ENCODE measurements at regions not wholly inside any gene's neighbourhood (a gene's known extent, or its start where the extent isn't known, plus 50 kb on each side); places are given as distances from the start of the nearest gene placed in this dataset.

DNA sequence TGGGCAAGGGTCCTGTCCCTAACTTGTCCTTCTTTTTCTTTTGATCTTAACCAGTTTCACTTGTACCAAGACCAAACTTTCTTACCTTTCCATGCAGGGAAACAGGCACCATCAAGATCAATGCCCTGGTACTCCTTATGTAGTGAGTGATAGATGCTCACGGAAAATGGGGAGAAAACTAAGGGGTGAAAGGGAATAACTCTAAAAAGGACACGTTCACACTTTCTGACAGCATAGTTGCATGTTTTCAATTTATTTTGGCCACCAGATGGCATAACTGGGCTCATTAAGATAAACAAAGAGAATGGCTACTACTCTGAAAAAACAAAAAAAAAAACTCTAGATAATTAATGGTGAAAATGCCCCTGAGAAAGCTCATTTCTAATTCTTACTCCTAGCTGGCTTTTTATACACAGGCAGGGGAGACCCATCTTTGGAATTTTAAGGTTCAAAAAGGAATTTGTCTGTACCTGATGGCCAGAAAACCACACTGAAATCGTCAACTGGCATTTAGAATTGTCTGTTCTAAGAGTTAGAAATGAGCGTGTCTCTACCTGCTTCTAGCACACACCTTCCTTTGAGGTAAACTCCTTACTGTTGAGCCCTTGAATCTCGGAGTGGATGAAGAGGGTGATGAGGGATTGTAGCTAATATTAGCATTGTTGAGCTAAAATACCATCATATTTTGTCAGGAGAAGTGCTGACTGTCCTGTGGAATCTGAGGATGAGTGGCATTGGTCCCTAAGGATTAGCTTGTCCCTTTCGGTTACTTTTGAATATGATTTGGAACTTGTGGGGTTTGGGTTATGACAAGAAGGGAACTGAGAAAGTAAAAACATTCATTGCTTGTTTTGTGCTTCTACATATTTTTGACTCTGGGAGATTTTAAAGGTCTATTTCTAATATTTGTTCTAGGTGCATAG is 62.2 kb upstream of the DDR1 start:
- 33% methylated on average over 6 of the region's 6 CpGs for WGBS (ENCODE audit: insufficient coverage, low coverage, low lambda C conversion rate, missing lambda C conversion rate)
- DNase-seq = no peak

DNA sequence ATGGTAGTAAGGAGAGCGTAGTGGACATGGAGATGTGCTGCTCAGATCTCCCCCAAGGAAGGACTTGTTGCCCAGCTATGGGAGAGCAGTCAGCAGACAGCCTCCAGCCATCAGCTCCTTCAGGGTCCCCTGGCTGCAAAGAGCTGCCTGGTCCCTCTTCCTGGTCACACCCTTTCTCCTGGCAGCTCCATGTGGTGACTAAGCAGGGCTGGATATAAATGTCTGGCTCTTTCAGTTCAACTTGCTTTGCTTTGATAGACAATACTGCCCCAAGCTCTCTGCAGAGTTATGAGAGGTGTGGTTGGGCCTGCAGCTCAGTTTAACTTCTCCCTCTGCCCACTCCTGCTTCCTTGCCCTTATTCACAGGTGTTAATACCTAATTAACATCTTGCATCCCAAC is 64.1 kb upstream of the DDR1 start:
- Histone ChIP-seq H3K9me3 (no peaks in the 10 kb centered on the region), H3K4me1 (peaks cover 0 to 5% (median 0%) of the 10 kb centered on the region in 4 donors), H3K4me3 (no peak overlapping the region), H3K36me3 (no peaks in the 10 kb centered on the region), H3K27ac (no peak overlapping the region), H3K27me3 (no peaks in the 10 kb centered on the region)
- DNase-seq (no peak), ATAC-seq (peak; percentile 11 to 71 (median 34))
- no peak for TF ChIP-seq POLR2A (IDR thresholded peaks at IDR 0.05)
- TF ChIP-seq, protein P1, sequence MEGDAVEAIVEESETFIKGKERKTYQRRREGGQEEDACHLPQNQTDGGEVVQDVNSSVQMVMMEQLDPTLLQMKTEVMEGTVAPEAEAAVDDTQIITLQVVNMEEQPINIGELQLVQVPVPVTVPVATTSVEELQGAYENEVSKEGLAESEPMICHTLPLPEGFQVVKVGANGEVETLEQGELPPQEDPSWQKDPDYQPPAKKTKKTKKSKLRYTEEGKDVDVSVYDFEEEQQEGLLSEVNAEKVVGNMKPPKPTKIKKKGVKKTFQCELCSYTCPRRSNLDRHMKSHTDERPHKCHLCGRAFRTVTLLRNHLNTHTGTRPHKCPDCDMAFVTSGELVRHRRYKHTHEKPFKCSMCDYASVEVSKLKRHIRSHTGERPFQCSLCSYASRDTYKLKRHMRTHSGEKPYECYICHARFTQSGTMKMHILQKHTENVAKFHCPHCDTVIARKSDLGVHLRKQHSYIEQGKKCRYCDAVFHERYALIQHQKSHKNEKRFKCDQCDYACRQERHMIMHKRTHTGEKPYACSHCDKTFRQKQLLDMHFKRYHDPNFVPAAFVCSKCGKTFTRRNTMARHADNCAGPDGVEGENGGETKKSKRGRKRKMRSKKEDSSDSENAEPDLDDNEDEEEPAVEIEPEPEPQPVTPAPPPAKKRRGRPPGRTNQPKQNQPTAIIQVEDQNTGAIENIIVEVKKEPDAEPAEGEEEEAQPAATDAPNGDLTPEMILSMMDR (IDR thresholded peaks at IDR 0.05) = no peak
- intact Hi-C loops (cut with DNase I) = loop anchor here in 1 of 2 donors (10.0 kb wide), 1 partner anchor 65 kb away; the partner anchor contains the start of gene DDR1
- 83% methylated on average over 1 of the region's 1 CpG for whole genome bisulfite sequencing (ENCODE audit: insufficient coverage, low coverage, low lambda C conversion rate, missing lambda C conversion rate)

More for the DNA sequence above, 62.2 kb upstream of the DDR1 start:
- Histone ChIP-seq H3K27ac (no peak overlapping the region), H3K27me3 (no peaks in the 10 kb centered on the region), H3K36me3 (no peaks in the 10 kb centered on the region), H3K4me1 (peaks cover 0 to 5% (median 0%) of the 10 kb centered on the region in 4 donors), H3K4me3 (no peak overlapping the region), H3K9me3 (no peaks in the 10 kb centered on the region)
- TF ChIP-seq, protein P1 (IDR thresholded peaks at IDR 0.05) = peak; percentile 49 to 61 (median 53)
- TF ChIP-seq POLR2A (IDR thresholded peaks at IDR 0.05) = no peak
- intact Hi-C loops (cut with DNase I) = loop anchor here in 1 of 2 donors (10.0 kb wide), 1 partner anchor 63 kb away; the partner anchor contains the start of gene DDR1
- ATAC-seq = peak; percentile 56 to 74 (median 64)

DNA sequence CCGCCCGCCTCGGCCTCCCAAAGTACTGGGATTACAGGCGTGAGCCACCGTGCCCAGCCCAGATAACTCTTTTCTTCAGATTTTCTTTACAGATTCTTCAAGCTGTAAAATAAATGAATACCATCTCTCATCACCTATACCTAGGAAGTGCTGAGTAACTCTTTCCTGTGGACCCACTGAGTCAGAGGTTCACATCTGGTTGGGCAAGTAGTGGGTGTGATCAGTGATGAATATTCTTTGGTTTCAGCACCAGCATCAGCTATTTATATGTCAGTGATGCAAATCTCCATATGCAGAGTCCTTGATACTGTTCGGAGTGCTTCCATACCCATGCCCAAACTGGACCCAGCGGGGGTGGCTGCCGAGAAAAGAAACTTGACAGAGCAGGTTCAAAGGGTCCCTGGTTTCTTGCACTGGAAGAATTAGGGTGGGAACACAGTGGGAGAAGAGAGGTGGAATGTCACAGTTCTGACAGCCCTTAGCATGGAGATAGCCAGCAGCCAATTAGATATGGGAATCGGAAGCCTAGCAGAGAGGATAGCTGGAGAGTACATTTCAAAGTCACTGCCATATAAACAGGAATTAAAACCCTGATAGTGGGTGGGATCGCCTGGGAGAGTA is 64.9 kb upstream of the DDR1 start:
- no peak for TF ChIP-seq POLR2A (IDR thresholded peaks at IDR 0.05)
- TF ChIP-seq, protein P1 (IDR thresholded peaks at IDR 0.05) = no peak
- no peak overlapping the region for H3K4me3 ChIP-seq
- H3K9me3 ChIP-seq = no peaks in the 10 kb centered on the region
- no peaks in the 10 kb centered on the region for H3K27me3 ChIP-seq
- DNase-seq (no peak), ATAC-seq (no peak)
- WGBS (ENCODE audit: insufficient coverage, low coverage, low lambda C conversion rate, missing lambda C conversion rate) = 76% methylated on average over 10 of the region's 10 CpGs
- H3K36me3 ChIP-seq = no peaks in the 10 kb centered on the region
- no peak overlapping the region for H3K27ac ChIP-seq
- H3K4me1 ChIP-seq = peaks cover 0 to 5% (median 0%) of the 10 kb centered on the region in 4 donors
- intact Hi-C loops (cut with DNase I) = no loop called here

DNA sequence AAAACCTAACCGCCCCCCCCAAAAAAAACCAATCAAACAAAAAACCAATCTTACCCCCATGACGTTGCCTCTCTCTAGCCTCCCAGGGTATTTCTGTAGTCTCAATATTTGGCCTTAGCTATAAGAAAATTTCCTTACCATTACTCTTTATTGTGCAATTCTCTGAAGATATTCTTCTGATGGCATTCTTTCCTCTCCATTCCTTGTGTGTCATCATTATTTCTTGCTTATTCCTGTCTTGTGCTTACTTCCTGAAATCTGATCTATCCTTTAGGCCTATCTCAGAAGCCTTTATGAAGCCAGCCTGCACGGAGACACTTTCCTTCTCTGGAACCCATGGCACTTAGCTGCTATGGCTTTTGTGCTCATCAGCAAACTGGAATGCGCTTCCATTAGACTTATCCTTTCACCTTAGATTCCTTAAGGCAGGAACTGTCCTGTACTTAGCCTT is 65.9 kb upstream of the DDR1 start:
- Histone ChIP-seq H3K4me1 (peaks cover 0 to 5% (median 0%) of the 10 kb centered on the region in 4 donors), H3K36me3 (no peaks in the 10 kb centered on the region), H3K4me3 (no peak overlapping the region), H3K27me3 (no peaks in the 10 kb centered on the region), H3K27ac (peak overlapping the region in 1 of 3 donors; percentile 23), H3K9me3 (no peaks in the 10 kb centered on the region)
- DNase-seq (no peak), ATAC-seq (peak in 3 of 4 donors; percentile 31 to 52 (median 31))
- TF ChIP-seq POLR2A (IDR thresholded peaks at IDR 0.05) = no peak
- TF ChIP-seq, protein P1 (IDR thresholded peaks at IDR 0.05) = no peak
- WGBS (ENCODE audit: insufficient coverage, low coverage, low lambda C conversion rate, missing lambda C conversion rate) = 56% methylated on average over 3 of the region's 4 CpGs
- intact Hi-C loops (cut with DNase I) = no loop called here
